ENCODE measurements at regions not wholly inside any gene's neighbourhood (a gene's known extent, or its start where the extent isn't known, plus 50 kb on each side); places are given as distances from the start of the nearest gene placed in this dataset.

- no peak for DNase-seq (ENCODE audit: extremely low spot score)
- ChIA-PET CTCF (no interaction called here), POLR2A (no interaction called here)
- no peak for TF ChIP-seq PKNOX1 (IDR thresholded peaks at IDR 0.05)
- no peak for TF ChIP-seq ZNF384 (IDR thresholded peaks at IDR 0.05)
- TF ChIP-seq CTBP1 (IDR thresholded peaks at IDR 0.05; ENCODE audit: borderline replicate concordance), result no peak
- TF ChIP-seq BHLHE40 (IDR thresholded peaks at IDR 0.05; ENCODE audit: borderline replicate concordance), result no peak
- TF ChIP-seq TARDBP (IDR thresholded peaks at IDR 0.05), result no peak
- TF ChIP-seq FOXM1 (IDR thresholded peaks at IDR 0.05; ENCODE audit: borderline replicate concordance), result no peak
- no peak for TF ChIP-seq L3MBTL2 (conservative IDR thresholded peaks at IDR 0.05)
- TF ChIP-seq SUZ12 (IDR thresholded peaks at IDR 0.05), result no peak
- TF ChIP-seq NFRKB (IDR thresholded peaks at IDR 0.05), result no peak
- no peak for TF ChIP-seq LEF1 (IDR thresholded peaks at IDR 0.05; ENCODE audit: borderline replicate concordance)
- no peak for TF ChIP-seq ELF4 (IDR thresholded peaks at IDR 0.05)
- TF ChIP-seq FOXA1 (IDR thresholded peaks at IDR 0.05), result no peak
- no peak for TF ChIP-seq FOXK2 (IDR thresholded peaks at IDR 0.05)
- no peak for TF ChIP-seq ARNT (IDR thresholded peaks at IDR 0.05)
- TF ChIP-seq HDGF (IDR thresholded peaks at IDR 0.05; ENCODE audit: borderline replicate concordance), result no peak
- TF ChIP-seq SP1 (IDR thresholded peaks at IDR 0.05), result no peak
Observed at GRCh38 chr9:78437806-78438205, 140.9 kb downstream of the PSAT1 start.

GRCh38 chr9:78438211-78438610, 141.3 kb downstream of the PSAT1 start:
- CTCF ChIA-PET, result no interaction called here
- DNase-seq (ENCODE audit: extremely low spot score), result no peak

GRCh38 chr9:78438780-78439179, 141.9 kb downstream of the PSAT1 start:
- POLR2A ChIA-PET, result no interaction called here
- no peak for TF ChIP-seq FOXK2 (IDR thresholded peaks at IDR 0.05)
- TF ChIP-seq LEF1 (IDR thresholded peaks at IDR 0.05; ENCODE audit: borderline replicate concordance), result no peak
- no peak for TF ChIP-seq FOXM1 (IDR thresholded peaks at IDR 0.05; ENCODE audit: borderline replicate concordance)
- TF ChIP-seq CTBP1 (IDR thresholded peaks at IDR 0.05; ENCODE audit: borderline replicate concordance), result no peak
- no peak for TF ChIP-seq L3MBTL2 (conservative IDR thresholded peaks at IDR 0.05)
- TF ChIP-seq PKNOX1 (IDR thresholded peaks at IDR 0.05), result no peak
- no peak for TF ChIP-seq SP1 (IDR thresholded peaks at IDR 0.05)
- no peak for TF ChIP-seq NFRKB (IDR thresholded peaks at IDR 0.05)
- no peak for TF ChIP-seq ARNT (IDR thresholded peaks at IDR 0.05)
- no peak for TF ChIP-seq ELF4 (IDR thresholded peaks at IDR 0.05)
- TF ChIP-seq BHLHE40 (IDR thresholded peaks at IDR 0.05; ENCODE audit: borderline replicate concordance), result no peak
- no peak for TF ChIP-seq FOXA1 (IDR thresholded peaks at IDR 0.05)
- TF ChIP-seq ZNF384 (IDR thresholded peaks at IDR 0.05), result no peak
- TF ChIP-seq SUZ12 (IDR thresholded peaks at IDR 0.05), result no peak
- no peak for TF ChIP-seq HDGF (IDR thresholded peaks at IDR 0.05; ENCODE audit: borderline replicate concordance)
- no peak for DNase-seq (ENCODE audit: extremely low spot score)
- CTCF ChIA-PET, result interaction anchor here (0.9 kb wide), 1 partner anchor 162 kb away, joined by 3 read pairs; no protein-coding TSS in a partner anchor

More at GRCh38 chr9:78438211-78438610, 141.3 kb downstream of the PSAT1 start:
- POLR2A ChIA-PET, result no interaction called here
- TF ChIP-seq CTBP1 (IDR thresholded peaks at IDR 0.05; ENCODE audit: borderline replicate concordance) (no peak), TARDBP (IDR thresholded peaks at IDR 0.05) (no peak), NFRKB (IDR thresholded peaks at IDR 0.05) (no peak), SP1 (IDR thresholded peaks at IDR 0.05) (no peak)

GRCh38 chr9:78439190-78439865, 142.4 kb downstream of the PSAT1 start:
- TF ChIP-seq SUZ12 (IDR thresholded peaks at IDR 0.05) (no peak), NFRKB (IDR thresholded peaks at IDR 0.05) (no peak), LEF1 (IDR thresholded peaks at IDR 0.05; ENCODE audit: borderline replicate concordance) (no peak), L3MBTL2 (conservative IDR thresholded peaks at IDR 0.05) (no peak), FOXM1 (IDR thresholded peaks at IDR 0.05; ENCODE audit: borderline replicate concordance) (no peak), PKNOX1 (IDR thresholded peaks at IDR 0.05) (no peak), SP1 (IDR thresholded peaks at IDR 0.05) (no peak), CTBP1 (IDR thresholded peaks at IDR 0.05; ENCODE audit: borderline replicate concordance) (no peak), FOXA1 (IDR thresholded peaks at IDR 0.05) (no peak), FOXK2 (IDR thresholded peaks at IDR 0.05) (no peak), TARDBP (IDR thresholded peaks at IDR 0.05) (no peak), ARNT (IDR thresholded peaks at IDR 0.05) (no peak), BHLHE40 (IDR thresholded peaks at IDR 0.05; ENCODE audit: borderline replicate concordance) (no peak), ZNF384 (IDR thresholded peaks at IDR 0.05) (no peak), HDGF (IDR thresholded peaks at IDR 0.05; ENCODE audit: borderline replicate concordance) (no peak), ELF4 (IDR thresholded peaks at IDR 0.05) (no peak)
- peak; percentile 84 for DNase-seq (ENCODE audit: extremely low spot score)
- ChIA-PET CTCF (interaction anchor here (0.6 to 0.9 kb wide), 4 partner anchors 9 to 364 kb away, joined by 3 to 4 read pairs (median 4); no protein-coding TSS in a partner anchor), POLR2A (no interaction called here)

GRCh38 chr9:78439866-78440830, 143.2 kb downstream of the PSAT1 start:
- POLR2A ChIA-PET, result no interaction called here
- CTCF ChIA-PET, result interaction anchor here (0.6 to 0.8 kb wide), 3 partner anchors 8 to 363 kb away, joined by 3 to 4 read pairs (median 4); no protein-coding TSS in a partner anchor
- no peak for DNase-seq (ENCODE audit: extremely low spot score)
- TF ChIP-seq CTBP1 (IDR thresholded peaks at IDR 0.05; ENCODE audit: borderline replicate concordance), result no peak
- TF ChIP-seq SP1 (IDR thresholded peaks at IDR 0.05), result no peak
- TF ChIP-seq HDGF (IDR thresholded peaks at IDR 0.05; ENCODE audit: borderline replicate concordance), result no peak
- TF ChIP-seq NFRKB (IDR thresholded peaks at IDR 0.05), result no peak
- TF ChIP-seq LEF1 (IDR thresholded peaks at IDR 0.05; ENCODE audit: borderline replicate concordance), result no peak
- TF ChIP-seq BHLHE40 (IDR thresholded peaks at IDR 0.05; ENCODE audit: borderline replicate concordance), result no peak
- no peak for TF ChIP-seq ARNT (IDR thresholded peaks at IDR 0.05)
- no peak for TF ChIP-seq PKNOX1 (IDR thresholded peaks at IDR 0.05)
- no peak for TF ChIP-seq ELF4 (IDR thresholded peaks at IDR 0.05)
- TF ChIP-seq FOXA1 (IDR thresholded peaks at IDR 0.05), result no peak
- TF ChIP-seq SUZ12 (IDR thresholded peaks at IDR 0.05), result no peak
- TF ChIP-seq ZNF384 (IDR thresholded peaks at IDR 0.05), result no peak
- TF ChIP-seq FOXK2 (IDR thresholded peaks at IDR 0.05), result no peak
- TF ChIP-seq L3MBTL2 (conservative IDR thresholded peaks at IDR 0.05), result no peak
- no peak for TF ChIP-seq FOXM1 (IDR thresholded peaks at IDR 0.05; ENCODE audit: borderline replicate concordance)
